ENCODE measurements at regions not wholly inside any gene's neighbourhood (a gene's known extent, or its start where the extent isn't known, plus 50 kb on each side); places are given as distances from the start of the nearest gene placed in this dataset.

DNA sequence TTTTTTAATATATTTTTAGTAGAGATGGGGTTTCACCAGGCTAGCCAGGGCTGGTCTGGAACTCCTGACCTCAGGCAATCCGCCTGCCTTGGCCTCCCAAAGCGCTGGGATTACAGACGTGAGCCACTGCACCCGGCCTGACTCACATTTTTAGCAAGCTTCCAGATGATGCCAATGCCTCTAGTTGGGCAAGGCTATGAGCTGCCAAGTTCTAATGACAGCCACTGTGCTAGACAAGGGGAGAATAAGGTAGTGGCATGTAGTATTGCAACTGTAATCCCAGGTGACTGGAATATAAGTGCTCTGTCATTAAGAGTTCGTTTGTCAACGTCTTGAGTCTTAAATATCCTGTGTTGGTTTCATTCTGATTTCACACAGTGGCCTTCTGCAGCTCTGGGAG lies 96.7 kb downstream of the SLIT2 start:
- ATAC-seq (ENCODE audit: low read depth): no peak
- Histone ChIP-seq H3K27me3 (ENCODE audit: insufficient read depth, poor library complexity, severe bottlenecking) (no peaks in the 10 kb centered on the region), H3K36me3 (ENCODE audit: low read depth) (no peaks in the 10 kb centered on the region), H3K9me3 (ENCODE audit: severe bottlenecking) (no peaks in the 10 kb centered on the region), H3K27ac (ENCODE audit: poor library complexity, severe bottlenecking) (no peak overlapping the region), H3K4me3 (ENCODE audit: severe bottlenecking) (no peak overlapping the region), H3K4me1 (ENCODE audit: insufficient read depth, poor library complexity, severe bottlenecking) (no peaks in the 10 kb centered on the region)
- TF ChIP-seq, protein P1, sequence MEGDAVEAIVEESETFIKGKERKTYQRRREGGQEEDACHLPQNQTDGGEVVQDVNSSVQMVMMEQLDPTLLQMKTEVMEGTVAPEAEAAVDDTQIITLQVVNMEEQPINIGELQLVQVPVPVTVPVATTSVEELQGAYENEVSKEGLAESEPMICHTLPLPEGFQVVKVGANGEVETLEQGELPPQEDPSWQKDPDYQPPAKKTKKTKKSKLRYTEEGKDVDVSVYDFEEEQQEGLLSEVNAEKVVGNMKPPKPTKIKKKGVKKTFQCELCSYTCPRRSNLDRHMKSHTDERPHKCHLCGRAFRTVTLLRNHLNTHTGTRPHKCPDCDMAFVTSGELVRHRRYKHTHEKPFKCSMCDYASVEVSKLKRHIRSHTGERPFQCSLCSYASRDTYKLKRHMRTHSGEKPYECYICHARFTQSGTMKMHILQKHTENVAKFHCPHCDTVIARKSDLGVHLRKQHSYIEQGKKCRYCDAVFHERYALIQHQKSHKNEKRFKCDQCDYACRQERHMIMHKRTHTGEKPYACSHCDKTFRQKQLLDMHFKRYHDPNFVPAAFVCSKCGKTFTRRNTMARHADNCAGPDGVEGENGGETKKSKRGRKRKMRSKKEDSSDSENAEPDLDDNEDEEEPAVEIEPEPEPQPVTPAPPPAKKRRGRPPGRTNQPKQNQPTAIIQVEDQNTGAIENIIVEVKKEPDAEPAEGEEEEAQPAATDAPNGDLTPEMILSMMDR (IDR thresholded peaks at IDR 0.05; ENCODE audit: poor library complexity, severe bottlenecking): no peak
- DNase-seq (ENCODE audit: low spot score): no peak

DNA sequence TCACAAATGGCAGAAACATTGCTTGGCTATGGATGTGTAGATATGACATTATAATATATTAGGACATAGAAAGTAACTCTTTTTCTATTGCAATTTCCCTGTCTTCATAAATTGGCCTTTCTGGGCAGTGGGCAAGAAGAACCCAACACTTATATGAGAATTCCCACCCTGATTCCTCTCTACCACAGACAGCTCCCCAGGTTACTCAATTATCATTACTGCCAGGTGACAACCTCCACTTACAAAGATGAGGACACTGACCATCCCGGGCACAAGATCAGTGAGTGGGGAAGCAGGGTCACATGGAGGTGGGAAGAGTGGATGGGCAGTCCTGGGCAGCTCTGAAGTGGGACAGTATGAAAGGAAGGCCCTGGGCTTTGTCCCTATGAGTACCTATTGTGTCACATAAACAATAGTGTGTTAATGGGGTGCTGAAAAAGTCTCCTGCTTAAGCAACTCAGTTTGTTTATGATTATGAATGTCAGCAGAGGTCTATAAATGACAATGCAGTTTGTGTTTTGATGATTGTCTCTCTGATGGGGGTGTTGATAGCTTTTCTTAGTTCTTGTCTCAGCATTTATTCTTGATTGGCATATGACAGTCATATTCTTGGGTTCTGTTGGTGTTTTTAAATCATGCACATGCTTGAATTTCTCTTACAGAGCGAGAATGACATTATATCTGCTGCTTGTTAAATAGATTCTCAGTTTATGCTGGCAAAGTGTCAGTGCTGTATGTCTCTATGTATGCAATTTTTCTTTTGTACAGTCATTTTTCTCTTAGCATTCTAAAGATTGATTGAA lies 99.9 kb downstream of the SLIT2 start:
- Histone ChIP-seq H3K9me3 (ENCODE audit: severe bottlenecking) (no peaks in the 10 kb centered on the region), H3K27ac (ENCODE audit: poor library complexity, severe bottlenecking) (no peak overlapping the region), H3K4me1 (ENCODE audit: insufficient read depth, poor library complexity, severe bottlenecking) (no peaks in the 10 kb centered on the region), H3K27me3 (ENCODE audit: insufficient read depth, poor library complexity, severe bottlenecking) (no peaks in the 10 kb centered on the region), H3K4me3 (ENCODE audit: severe bottlenecking) (no peak overlapping the region), H3K36me3 (ENCODE audit: low read depth) (no peaks in the 10 kb centered on the region)
- TF ChIP-seq, protein P1 (IDR thresholded peaks at IDR 0.05; ENCODE audit: poor library complexity, severe bottlenecking): no peak
- ATAC-seq (ENCODE audit: low read depth) (no peak), DNase-seq (ENCODE audit: low spot score) (no peak)

DNA sequence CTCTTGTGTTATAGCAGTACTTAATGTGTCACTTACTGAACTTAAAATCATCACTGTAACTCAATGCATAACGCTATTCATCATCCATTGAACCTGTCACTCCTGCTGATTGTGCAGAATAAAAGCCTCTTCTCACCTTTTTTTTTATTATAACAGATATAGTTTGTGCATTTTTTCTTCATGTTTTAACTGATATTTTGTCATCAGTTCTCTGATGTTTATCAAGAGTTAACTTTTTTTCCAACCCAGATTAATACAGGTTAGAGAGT lies 100.4 kb downstream of the SLIT2 start:
- Histone ChIP-seq H3K9me3 (ENCODE audit: severe bottlenecking) (no peaks in the 10 kb centered on the region), H3K27me3 (ENCODE audit: insufficient read depth, poor library complexity, severe bottlenecking) (no peaks in the 10 kb centered on the region), H3K27ac (ENCODE audit: poor library complexity, severe bottlenecking) (no peak overlapping the region), H3K4me1 (ENCODE audit: insufficient read depth, poor library complexity, severe bottlenecking) (no peaks in the 10 kb centered on the region), H3K4me3 (ENCODE audit: severe bottlenecking) (no peak overlapping the region), H3K36me3 (ENCODE audit: low read depth) (no peaks in the 10 kb centered on the region)
- TF ChIP-seq, protein P1 (IDR thresholded peaks at IDR 0.05; ENCODE audit: poor library complexity, severe bottlenecking): no peak
- ATAC-seq (ENCODE audit: low read depth) (no peak), DNase-seq (ENCODE audit: low spot score) (no peak)

DNA sequence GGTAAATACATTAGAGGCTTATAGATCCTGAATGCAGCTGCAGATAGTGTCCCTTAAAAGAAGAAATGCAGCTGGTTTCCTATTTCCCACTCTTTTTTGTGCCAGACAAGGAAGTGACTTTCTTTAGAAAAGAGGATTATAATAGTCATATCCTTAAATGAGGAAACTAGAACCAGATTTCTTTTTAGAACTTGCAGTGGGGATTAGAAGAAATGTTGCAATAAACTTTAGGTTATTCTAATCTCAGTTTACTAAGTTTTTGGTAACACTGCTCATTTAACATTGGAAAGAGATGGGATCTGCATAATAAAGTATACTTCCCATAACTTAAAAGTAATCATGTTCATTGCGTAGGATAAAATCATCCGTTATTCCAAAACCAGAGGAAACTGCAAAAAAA lies 101.9 kb downstream of the SLIT2 start:
- ATAC-seq (ENCODE audit: low read depth) (no peak), DNase-seq (ENCODE audit: low spot score) (no peak)
- no peaks in the 10 kb centered on the region for H3K27me3 ChIP-seq (ENCODE audit: insufficient read depth, poor library complexity, severe bottlenecking)
- TF ChIP-seq, protein P1 (IDR thresholded peaks at IDR 0.05; ENCODE audit: poor library complexity, severe bottlenecking): no peak
- no peaks in the 10 kb centered on the region for H3K4me1 ChIP-seq (ENCODE audit: insufficient read depth, poor library complexity, severe bottlenecking)
- H3K36me3 ChIP-seq (ENCODE audit: low read depth): no peaks in the 10 kb centered on the region
- no peak overlapping the region for H3K4me3 ChIP-seq (ENCODE audit: severe bottlenecking)
- no peaks in the 10 kb centered on the region for H3K9me3 ChIP-seq (ENCODE audit: severe bottlenecking)
- no peak overlapping the region for H3K27ac ChIP-seq (ENCODE audit: poor library complexity, severe bottlenecking)

DNA sequence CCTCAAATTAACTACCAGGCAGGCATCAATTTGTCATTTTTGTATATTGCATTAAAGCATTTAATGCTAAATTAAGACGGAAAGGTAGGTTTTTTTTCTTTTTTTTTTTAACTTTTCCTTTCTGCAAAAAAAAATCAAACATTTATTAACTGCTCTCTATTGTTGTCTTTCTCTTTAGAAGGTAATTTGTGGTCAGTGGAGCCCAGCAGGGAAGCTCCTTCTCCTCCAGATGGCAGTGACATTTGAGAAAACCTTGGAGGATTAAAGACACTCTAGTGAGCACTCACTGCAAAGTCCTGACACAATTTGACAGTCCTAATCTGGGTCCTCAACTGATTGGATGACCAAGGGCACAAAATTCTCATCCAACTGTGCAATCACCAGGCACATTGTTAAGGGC lies 102.4 kb downstream of the SLIT2 start:
- Histone ChIP-seq H3K4me3 (ENCODE audit: severe bottlenecking) (no peak overlapping the region), H3K27ac (ENCODE audit: poor library complexity, severe bottlenecking) (no peak overlapping the region), H3K4me1 (ENCODE audit: insufficient read depth, poor library complexity, severe bottlenecking) (no peaks in the 10 kb centered on the region), H3K27me3 (ENCODE audit: insufficient read depth, poor library complexity, severe bottlenecking) (no peaks in the 10 kb centered on the region), H3K36me3 (ENCODE audit: low read depth) (no peaks in the 10 kb centered on the region), H3K9me3 (ENCODE audit: severe bottlenecking) (no peaks in the 10 kb centered on the region)
- no peak for DNase-seq (ENCODE audit: low spot score)
- no peak for ATAC-seq (ENCODE audit: low read depth)
- TF ChIP-seq, protein P1 (IDR thresholded peaks at IDR 0.05; ENCODE audit: poor library complexity, severe bottlenecking): no peak

Data from RWPE2 (cell line).